Adrenal gland (tissue), 5 donors: ENCODE measurements at regions not wholly inside any gene's neighbourhood (a gene's known extent, or its start where the extent isn't known, plus 50 kb on each side); places are given as distances from the start of the nearest gene placed in this dataset.

ENCODE experiments used
- CTCF ChIP-seq, 6 experiments: fragments of 450-650 bp in 4 of 6; fragments of 200-600 bp in 2 of 6; sonication (generic) in 1 of 6; IDR thresholded peaks; 1 replicate in 5 of 6; 2 replicates in 1 of 6; pipeline versions ENCODE4 v1.5.1 to v1.8.0; 2016 to 2021; ENCODE audit warnings: antibody characterized with exemption in 6 of 6, mild to moderate bottlenecking in 2 of 6, moderate library complexity in 1 of 6
- POLR2A ChIP-seq, 2 donors: fragments of 450-650 bp; IDR thresholded peaks; one replicate each; pipeline ENCODE4 v1.6.1; 2017; ENCODE audit warnings: antibody characterized with exemption in 2 of 2, mild to moderate bottlenecking in 2 of 2, moderate library complexity in 1 of 2
- donor health status: DM: no; HTN: no; CAD: no.

DNA sequence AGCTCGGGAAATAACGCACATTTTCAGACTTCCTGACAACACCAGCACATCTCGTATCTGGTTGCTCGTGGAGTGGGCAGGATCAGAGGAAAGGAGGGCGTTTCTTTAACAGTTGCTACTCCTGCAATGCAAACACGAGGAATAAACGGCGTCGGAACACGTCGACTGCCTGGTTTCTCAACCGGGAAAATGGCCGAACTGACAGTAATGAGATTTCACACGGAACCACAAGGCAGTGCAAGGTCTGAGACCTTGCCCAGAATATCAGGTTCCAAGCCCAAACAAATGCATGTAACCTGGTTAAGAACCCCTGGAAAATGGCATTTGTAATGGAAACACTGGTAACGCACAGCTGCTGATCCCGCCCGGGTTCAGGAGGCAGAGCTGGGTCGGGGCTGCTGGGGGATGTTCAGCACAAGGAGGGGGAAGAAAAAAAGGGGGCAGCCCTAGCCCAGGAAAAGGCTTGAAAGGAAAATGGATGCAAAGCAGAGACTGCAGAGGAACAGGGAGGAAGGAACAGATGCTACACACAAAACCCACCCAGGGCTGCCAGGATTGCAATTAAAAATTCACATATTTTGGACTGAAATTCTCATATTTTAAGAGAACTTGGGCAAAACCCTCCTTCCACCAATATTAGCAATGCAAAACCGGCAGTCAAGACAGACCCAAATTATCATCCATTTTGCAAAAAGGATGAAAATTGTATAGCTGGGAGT lies 61.6 kb upstream of the KLHL29 start:
- TF ChIP-seq CTCF (IDR thresholded peaks at IDR 0.05) (no peak), POLR2A (IDR thresholded peaks at IDR 0.05) (no peak)
